PC-9 (cell line): ENCODE measurements at regions not wholly inside any gene's neighbourhood (a gene's known extent, or its start where the extent isn't known, plus 50 kb on each side); places are given as distances from the start of the nearest gene placed in this dataset.

Source experiments
- CTCF ChIP-seq: fragments of 200-600 bp; sonication (generic); conservative IDR thresholded peaks from 2 replicates; pipeline ENCODE4 v1.6.1; 2017; ENCODE audit warnings: mixed run types, antibody characterized with exemption, mild to moderate bottlenecking, moderate library complexity
- EZH2 ChIP-seq: fragments of 200-600 bp; sonication (generic); IDR thresholded peaks from 2 replicates; pipeline ENCODE4 v1.8.0; 2017; ENCODE audit warnings: antibody characterized with exemption, low read depth

GRCh38 chr4:181017038-181017437, 1226.2 kb upstream of the TENM3 start:
- TF ChIP-seq CTCF (no peak), EZH2 (no peak)
